ENCODE measurements at regions not wholly inside any gene's neighbourhood (a gene's known extent, or its start where the extent isn't known, plus 50 kb on each side); places are given as distances from the start of the nearest gene placed in this dataset.

- no peaks in the 10 kb centered on the region for H3K36me3 ChIP-seq (ENCODE audit: control insufficient read depth, insufficient read depth, low read length)
- H3K4me1 ChIP-seq (ENCODE audit: control insufficient read depth, insufficient read depth, low read length) = peaks cover 2% of the 10 kb centered on the region
- no peak overlapping the region for H3K9ac ChIP-seq (ENCODE audit: low read depth, low read length)
- peaks cover 49% of the 10 kb centered on the region for H3K27me3 ChIP-seq (ENCODE audit: control insufficient read depth, insufficient read depth, low read length)
- no peaks in the 10 kb centered on the region for H3K9me3 ChIP-seq (ENCODE audit: control insufficient read depth, insufficient read depth, low read length)
- H3K4me3 ChIP-seq (ENCODE audit: low read depth, low read length) = no peak overlapping the region
Measured at GRCh38 chr2:235131334-235132305, 179.8 kb downstream of the SH3BP4 start.

- peaks cover 48% of the 10 kb centered on the region for H3K27me3 ChIP-seq (ENCODE audit: control insufficient read depth, insufficient read depth, low read length)
- H3K36me3 ChIP-seq (ENCODE audit: control insufficient read depth, insufficient read depth, low read length) = no peaks in the 10 kb centered on the region
- H3K4me3 ChIP-seq (ENCODE audit: low read depth, low read length) = no peak overlapping the region
- H3K4me1 ChIP-seq (ENCODE audit: control insufficient read depth, insufficient read depth, low read length) = peaks cover 2% of the 10 kb centered on the region
- no peaks in the 10 kb centered on the region for H3K9me3 ChIP-seq (ENCODE audit: control insufficient read depth, insufficient read depth, low read length)
- no peak overlapping the region for H3K9ac ChIP-seq (ENCODE audit: low read depth, low read length)
Measured at GRCh38 chr2:235132651-235133050, 180.8 kb downstream of the SH3BP4 start.

DNA sequence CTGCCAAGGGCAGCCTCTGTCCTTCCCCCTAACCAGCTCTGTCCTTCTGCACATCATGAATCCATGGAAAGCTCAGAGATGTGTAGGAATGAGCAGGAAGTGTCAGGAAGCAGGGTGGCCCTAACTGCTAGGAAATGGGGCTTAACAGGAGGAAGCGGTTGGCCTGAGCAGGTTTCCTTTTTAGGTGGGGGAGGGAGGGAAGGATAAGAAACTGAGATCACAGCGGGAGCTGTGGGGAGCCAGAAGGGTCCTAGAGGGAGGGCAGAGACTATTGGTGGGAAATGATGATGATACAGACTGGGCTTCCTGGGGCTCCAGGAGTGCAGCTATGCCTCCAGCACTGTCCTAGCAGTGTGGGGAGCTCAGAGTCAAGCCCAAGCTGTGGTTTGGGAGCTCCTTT, 182.0 kb downstream of the SH3BP4 start:
- Histone ChIP-seq H3K9me3 (ENCODE audit: control insufficient read depth, insufficient read depth, low read length) (no peaks in the 10 kb centered on the region), H3K36me3 (ENCODE audit: control insufficient read depth, insufficient read depth, low read length) (no peaks in the 10 kb centered on the region), H3K4me3 (ENCODE audit: low read depth, low read length) (no peak overlapping the region), H3K4me1 (ENCODE audit: control insufficient read depth, insufficient read depth, low read length) (peaks cover 2% of the 10 kb centered on the region), H3K27me3 (ENCODE audit: control insufficient read depth, insufficient read depth, low read length) (peaks cover 36% of the 10 kb centered on the region), H3K9ac (ENCODE audit: low read depth, low read length) (no peak overlapping the region)

DNA sequence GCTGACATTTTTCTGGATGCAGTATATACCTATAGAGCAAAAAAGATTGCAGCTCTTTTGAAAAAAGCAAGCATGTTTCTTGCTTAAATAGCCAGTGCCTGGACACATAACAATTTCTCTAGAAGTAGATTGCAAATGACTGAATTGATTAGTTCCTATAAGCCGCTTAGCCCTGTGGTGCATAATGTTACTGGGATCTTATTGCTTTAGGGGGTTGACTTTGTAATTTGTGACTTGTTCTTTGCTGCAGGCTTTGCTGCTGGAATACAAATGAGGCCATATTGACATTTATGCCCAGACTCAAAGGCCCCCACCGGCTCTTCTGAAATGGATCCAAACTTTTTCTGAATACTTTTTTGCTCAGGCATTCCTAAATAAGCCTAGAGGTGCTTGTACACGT, 182.6 kb downstream of the SH3BP4 start:
- peaks cover 2% of the 10 kb centered on the region for H3K4me1 ChIP-seq (ENCODE audit: control insufficient read depth, insufficient read depth, low read length)
- H3K9ac ChIP-seq (ENCODE audit: low read depth, low read length) = no peak overlapping the region
- H3K9me3 ChIP-seq (ENCODE audit: control insufficient read depth, insufficient read depth, low read length) = no peaks in the 10 kb centered on the region
- H3K4me3 ChIP-seq (ENCODE audit: low read depth, low read length) = no peak overlapping the region
- no peaks in the 10 kb centered on the region for H3K36me3 ChIP-seq (ENCODE audit: control insufficient read depth, insufficient read depth, low read length)
- peaks cover 30% of the 10 kb centered on the region for H3K27me3 ChIP-seq (ENCODE audit: control insufficient read depth, insufficient read depth, low read length)

DNA sequence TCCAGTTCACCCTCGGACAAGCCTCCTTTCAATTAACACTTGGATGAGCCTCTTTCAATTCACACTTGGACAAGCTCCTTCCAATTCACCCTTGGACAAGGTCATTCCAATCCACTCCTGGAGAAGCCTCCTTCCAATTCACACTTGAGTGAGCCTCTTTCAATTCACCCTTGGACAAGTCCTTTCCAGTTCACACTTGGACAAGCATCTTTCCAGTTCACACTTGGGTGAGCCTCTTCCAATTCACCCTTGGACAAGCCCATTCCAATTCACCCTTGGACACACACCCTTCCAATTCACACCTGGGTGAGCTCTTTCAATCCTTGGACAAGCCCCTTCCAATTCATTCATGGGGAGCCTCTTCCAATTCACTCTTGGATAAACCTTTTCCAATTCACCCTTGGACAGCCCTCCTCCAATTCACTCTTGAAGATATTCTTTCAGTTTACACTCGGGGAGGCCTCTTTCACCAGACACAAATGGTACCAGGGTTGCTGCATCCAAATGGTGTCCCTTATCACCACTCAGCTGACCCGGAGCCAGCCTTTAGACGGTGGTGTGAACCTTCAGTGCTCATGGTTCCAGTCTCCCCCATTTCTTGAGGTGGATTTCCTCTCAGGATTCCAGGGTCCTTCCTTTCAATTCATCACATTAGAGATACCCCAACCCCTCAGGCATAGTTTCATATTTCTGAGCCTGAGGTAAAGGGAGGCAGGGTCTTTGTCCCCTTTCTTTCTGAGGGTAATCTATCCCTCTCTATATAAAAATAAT, 183.6 kb downstream of the SH3BP4 start:
- Histone ChIP-seq H3K4me3 (ENCODE audit: low read depth, low read length) (no peak overlapping the region), H3K4me1 (ENCODE audit: control insufficient read depth, insufficient read depth, low read length) (peaks cover 2% of the 10 kb centered on the region), H3K36me3 (ENCODE audit: control insufficient read depth, insufficient read depth, low read length) (no peaks in the 10 kb centered on the region), H3K9ac (ENCODE audit: low read depth, low read length) (no peak overlapping the region), H3K9me3 (ENCODE audit: control insufficient read depth, insufficient read depth, low read length) (no peaks in the 10 kb centered on the region), H3K27me3 (ENCODE audit: control insufficient read depth, insufficient read depth, low read length) (peaks cover 21% of the 10 kb centered on the region)

GRCh38 chr2:235135990-235136561, 184.3 kb downstream of the SH3BP4 start:
- Histone ChIP-seq H3K9me3 (ENCODE audit: control insufficient read depth, insufficient read depth, low read length) (no peaks in the 10 kb centered on the region), H3K4me1 (ENCODE audit: control insufficient read depth, insufficient read depth, low read length) (peaks cover 2% of the 10 kb centered on the region), H3K9ac (ENCODE audit: low read depth, low read length) (no peak overlapping the region), H3K27me3 (ENCODE audit: control insufficient read depth, insufficient read depth, low read length) (peaks cover 15% of the 10 kb centered on the region), H3K36me3 (ENCODE audit: control insufficient read depth, insufficient read depth, low read length) (no peaks in the 10 kb centered on the region), H3K4me3 (ENCODE audit: low read depth, low read length) (no peak overlapping the region)

- peaks cover 2% of the 10 kb centered on the region for H3K4me1 ChIP-seq (ENCODE audit: control insufficient read depth, insufficient read depth, low read length)
- H3K27me3 ChIP-seq (ENCODE audit: control insufficient read depth, insufficient read depth, low read length) = peaks cover 5% of the 10 kb centered on the region
- no peak overlapping the region for H3K9ac ChIP-seq (ENCODE audit: low read depth, low read length)
- H3K36me3 ChIP-seq (ENCODE audit: control insufficient read depth, insufficient read depth, low read length) = no peaks in the 10 kb centered on the region
- no peaks in the 10 kb centered on the region for H3K9me3 ChIP-seq (ENCODE audit: control insufficient read depth, insufficient read depth, low read length)
- no peak overlapping the region for H3K4me3 ChIP-seq (ENCODE audit: low read depth, low read length)
Measured at GRCh38 chr2:235138339-235138738, 186.5 kb downstream of the SH3BP4 start.

- H3K27me3 ChIP-seq (ENCODE audit: control insufficient read depth, insufficient read depth, low read length) = no peaks in the 10 kb centered on the region
- H3K4me3 ChIP-seq (ENCODE audit: low read depth, low read length) = no peak overlapping the region
- no peaks in the 10 kb centered on the region for H3K4me1 ChIP-seq (ENCODE audit: control insufficient read depth, insufficient read depth, low read length)
- no peaks in the 10 kb centered on the region for H3K9me3 ChIP-seq (ENCODE audit: control insufficient read depth, insufficient read depth, low read length)
- H3K9ac ChIP-seq (ENCODE audit: low read depth, low read length) = no peak overlapping the region
- no peaks in the 10 kb centered on the region for H3K36me3 ChIP-seq (ENCODE audit: control insufficient read depth, insufficient read depth, low read length)
Measured at GRCh38 chr2:235139956-235140800, 188.4 kb downstream of the SH3BP4 start.

DNA sequence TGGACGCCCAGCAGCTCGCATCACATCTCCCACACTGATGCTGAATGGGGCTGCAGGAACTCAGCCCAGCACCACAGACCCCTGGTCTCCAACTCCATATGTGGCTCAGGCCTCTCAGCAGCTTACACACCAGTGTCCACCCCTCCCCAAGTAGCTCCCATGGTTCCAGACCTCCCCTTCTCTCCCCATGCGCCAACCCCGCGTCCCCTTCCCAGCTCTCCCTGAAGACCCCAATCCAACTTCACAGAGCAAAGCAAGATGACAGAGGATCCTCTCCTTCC, 188.9 kb downstream of the SH3BP4 start:
- H3K4me3 ChIP-seq (ENCODE audit: low read depth, low read length) = no peak overlapping the region
- no peaks in the 10 kb centered on the region for H3K27me3 ChIP-seq (ENCODE audit: control insufficient read depth, insufficient read depth, low read length)
- no peaks in the 10 kb centered on the region for H3K4me1 ChIP-seq (ENCODE audit: control insufficient read depth, insufficient read depth, low read length)
- no peak overlapping the region for H3K9ac ChIP-seq (ENCODE audit: low read depth, low read length)
- no peaks in the 10 kb centered on the region for H3K36me3 ChIP-seq (ENCODE audit: control insufficient read depth, insufficient read depth, low read length)
- H3K9me3 ChIP-seq (ENCODE audit: control insufficient read depth, insufficient read depth, low read length) = no peaks in the 10 kb centered on the region

- Histone ChIP-seq H3K27me3 (ENCODE audit: control insufficient read depth, insufficient read depth, low read length) (no peaks in the 10 kb centered on the region), H3K9me3 (ENCODE audit: control insufficient read depth, insufficient read depth, low read length) (no peaks in the 10 kb centered on the region), H3K36me3 (ENCODE audit: control insufficient read depth, insufficient read depth, low read length) (no peaks in the 10 kb centered on the region), H3K9ac (ENCODE audit: low read depth, low read length) (no peak overlapping the region), H3K4me3 (ENCODE audit: low read depth, low read length) (no peak overlapping the region), H3K4me1 (ENCODE audit: control insufficient read depth, insufficient read depth, low read length) (no peaks in the 10 kb centered on the region)
Measured at GRCh38 chr2:235141411-235142128, 189.8 kb downstream of the SH3BP4 start.

- Histone ChIP-seq H3K27me3 (ENCODE audit: control insufficient read depth, insufficient read depth, low read length) (no peaks in the 10 kb centered on the region), H3K4me3 (ENCODE audit: low read depth, low read length) (no peak overlapping the region), H3K36me3 (ENCODE audit: control insufficient read depth, insufficient read depth, low read length) (no peaks in the 10 kb centered on the region), H3K9ac (ENCODE audit: low read depth, low read length) (no peak overlapping the region), H3K4me1 (ENCODE audit: control insufficient read depth, insufficient read depth, low read length) (no peaks in the 10 kb centered on the region), H3K9me3 (ENCODE audit: control insufficient read depth, insufficient read depth, low read length) (no peaks in the 10 kb centered on the region)
Measured at GRCh38 chr2:235142601-235143000, 190.8 kb downstream of the SH3BP4 start.

All from iPS-15b (cell line).